ENCODE measurements at regions not wholly inside any gene's neighbourhood (a gene's known extent, or its start where the extent isn't known, plus 50 kb on each side); places are given as distances from the start of the nearest gene placed in this dataset.

DNA sequence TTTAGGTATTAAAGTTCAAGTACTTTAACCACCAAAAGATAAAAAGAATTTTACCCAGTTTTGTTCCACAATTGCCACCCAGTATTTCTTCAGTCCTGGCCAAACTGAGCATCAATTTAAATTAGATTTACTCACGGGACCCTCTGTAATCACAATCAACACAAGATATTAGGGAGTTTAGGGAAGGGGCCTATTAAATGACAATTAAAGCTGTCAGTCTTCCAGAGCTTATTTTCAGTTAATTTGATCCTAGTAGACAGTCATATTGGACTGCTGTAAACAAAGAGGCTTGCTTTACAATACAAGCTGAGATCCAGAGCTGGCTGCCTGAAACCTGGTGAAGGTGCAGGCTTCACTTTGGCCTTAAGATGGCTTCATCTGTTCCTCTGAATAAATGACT is 321.2 kb upstream of the NBEA start:
- DNase-seq (ENCODE audit: low spot score), result no peak

DNA sequence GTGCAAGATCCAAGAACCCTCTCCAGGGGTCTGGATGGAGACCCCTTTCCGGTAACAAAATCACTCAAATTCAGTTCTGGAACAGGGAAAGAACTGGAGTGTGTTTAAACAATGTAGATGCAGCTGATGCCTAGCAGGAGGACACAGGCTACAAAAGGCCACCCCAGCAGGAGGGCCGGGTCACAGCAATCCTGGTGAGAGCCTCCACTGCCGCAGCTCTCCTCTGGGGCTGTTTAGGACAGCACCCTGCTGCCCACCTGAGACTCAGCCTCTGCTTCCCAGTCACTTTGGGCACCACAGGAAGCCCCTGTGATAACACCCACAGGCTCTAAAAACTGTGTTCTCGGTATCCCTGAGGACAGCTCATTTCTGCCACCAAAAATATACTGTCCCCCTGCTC is 318.7 kb upstream of the NBEA start:
- DNase-seq (ENCODE audit: low spot score), result no peak

DNA sequence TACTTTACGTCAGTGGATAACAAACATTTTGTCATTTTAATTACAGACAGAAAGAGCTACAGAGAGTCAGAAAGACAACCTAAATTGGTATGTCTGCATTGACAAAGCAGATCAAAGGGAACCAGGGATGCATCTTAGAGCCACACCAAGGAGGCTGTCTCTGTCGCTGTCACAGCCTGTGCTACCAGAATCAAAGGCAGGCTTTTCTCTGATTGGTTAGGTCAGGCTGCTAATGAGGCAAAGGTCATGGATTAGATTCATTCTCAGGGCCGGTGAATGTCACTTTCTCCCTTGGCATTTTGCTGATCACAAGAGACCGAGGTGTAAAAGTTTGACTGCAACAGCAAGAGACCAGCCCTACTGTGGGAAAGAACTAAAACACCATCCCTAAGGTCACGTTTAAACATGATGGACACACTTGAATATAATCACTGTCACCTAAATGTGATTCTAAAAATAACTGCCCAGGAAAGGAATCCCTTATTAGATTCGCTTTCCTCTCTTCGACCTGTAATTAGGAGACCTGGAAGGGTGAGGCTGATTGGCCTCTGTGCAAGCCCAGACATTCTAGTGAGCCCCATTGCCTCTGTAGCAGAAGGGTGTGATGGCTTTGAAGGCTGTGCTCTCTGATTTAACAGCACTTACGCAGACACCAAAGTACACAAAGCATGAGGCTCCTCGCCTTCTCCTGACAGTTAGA is 314.4 kb upstream of the NBEA start:
- DNase-seq (ENCODE audit: low spot score), result no peak

DNA sequence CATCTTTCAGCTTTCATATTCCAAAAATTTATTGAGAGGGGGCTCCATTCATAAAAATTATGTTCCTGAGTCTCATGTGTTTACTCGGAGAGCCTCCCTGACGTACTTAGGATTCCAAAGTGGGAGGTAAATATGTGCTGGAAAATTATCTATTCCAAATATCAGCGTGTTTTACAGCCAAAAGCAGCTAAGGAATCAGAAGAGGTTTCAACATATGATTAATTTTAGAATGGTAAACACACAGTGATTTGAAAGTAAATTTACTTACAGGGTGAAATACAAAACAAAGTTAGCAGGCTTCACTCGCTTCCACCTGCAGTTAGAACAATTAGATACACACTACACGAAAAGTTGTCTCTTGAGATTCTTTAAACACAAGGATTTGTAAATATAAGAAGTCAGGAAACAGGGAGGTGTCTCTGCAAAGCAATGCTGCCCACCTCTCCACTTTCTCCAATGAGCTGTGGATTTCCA is 313.8 kb upstream of the NBEA start:
- DNase-seq (ENCODE audit: low spot score), result no peak

DNA sequence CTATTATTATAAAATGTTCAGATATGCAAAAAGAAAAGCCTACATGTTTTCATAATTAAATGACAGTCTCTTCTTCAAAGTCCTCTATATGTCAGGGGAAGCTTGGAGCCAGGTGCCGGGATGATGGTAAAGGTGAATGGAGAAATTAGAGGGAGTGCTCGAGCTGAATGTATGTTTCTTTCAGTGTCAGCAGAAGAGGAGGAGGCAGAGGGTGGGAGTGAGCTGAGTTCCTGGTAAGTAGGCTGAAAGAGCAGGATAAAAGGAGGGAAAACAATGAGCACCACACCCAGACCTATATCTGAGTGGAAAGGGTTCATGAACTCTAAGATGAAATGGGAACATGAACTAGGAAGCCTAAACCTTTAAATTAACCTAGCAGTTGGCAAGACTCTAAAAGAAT is 307.6 kb upstream of the NBEA start:
- no peak for DNase-seq (ENCODE audit: low spot score)

DNA sequence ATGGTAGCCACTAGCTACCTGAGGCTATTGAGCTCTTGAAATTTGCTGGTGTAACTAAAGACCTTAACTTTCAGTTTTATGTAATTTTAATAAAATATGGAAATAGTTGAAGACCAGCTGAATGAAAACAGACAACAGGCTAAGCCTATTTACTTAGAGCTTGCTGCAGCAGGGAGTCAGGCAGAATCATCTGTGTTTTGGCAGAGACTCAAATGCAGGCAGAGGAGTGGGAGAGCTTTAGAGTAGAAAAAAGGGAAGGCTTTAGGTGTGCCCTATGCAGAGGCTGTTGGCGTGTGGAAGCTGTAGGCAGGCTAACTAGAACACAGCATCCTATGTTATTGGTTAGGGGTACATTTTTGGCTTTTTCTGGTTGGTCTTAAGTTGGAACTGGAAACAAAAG is 304.9 kb upstream of the NBEA start:
- DNase-seq (ENCODE audit: low spot score), result no peak

DNA sequence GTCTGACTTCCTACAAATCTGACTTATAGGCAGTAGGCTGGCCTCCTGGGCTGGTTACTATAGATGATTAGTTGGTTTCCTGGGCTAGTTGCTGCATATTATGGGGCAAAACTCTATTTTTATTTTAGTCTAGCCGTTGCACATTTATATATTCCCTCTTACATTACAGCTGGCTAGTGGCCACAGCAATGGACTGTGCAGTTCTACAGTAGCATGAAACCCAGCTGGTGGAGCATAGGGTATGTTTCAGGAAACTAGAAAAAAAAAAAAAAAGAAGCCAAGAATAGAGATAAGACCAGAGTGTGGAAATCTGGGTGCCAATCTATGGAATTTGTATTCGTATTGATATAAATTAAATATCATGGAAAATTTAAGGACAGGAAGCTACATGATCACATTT is 304.4 kb upstream of the NBEA start:
- no peak for DNase-seq (ENCODE audit: low spot score)

DNA sequence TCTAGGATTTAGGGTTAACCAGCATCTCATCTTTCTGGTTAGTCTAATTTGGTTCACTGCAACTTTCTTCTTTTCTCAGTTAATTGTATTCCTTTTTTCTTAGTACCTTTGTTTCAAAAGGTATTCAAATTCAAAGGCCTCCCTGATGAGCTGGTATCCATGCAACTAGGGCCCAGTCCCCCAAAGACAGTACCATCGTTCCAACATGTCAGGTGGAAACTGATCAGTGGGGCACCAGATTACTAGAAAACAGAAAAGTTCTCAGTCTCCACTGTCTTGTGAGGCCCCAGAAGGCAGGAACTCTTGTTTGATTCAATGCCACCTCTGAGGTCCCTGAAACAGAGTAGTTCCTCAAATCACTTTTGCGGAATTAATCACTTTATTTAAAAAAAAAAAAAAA is 303.2 kb upstream of the NBEA start:
- DNase-seq (ENCODE audit: low spot score), result no peak

DNA sequence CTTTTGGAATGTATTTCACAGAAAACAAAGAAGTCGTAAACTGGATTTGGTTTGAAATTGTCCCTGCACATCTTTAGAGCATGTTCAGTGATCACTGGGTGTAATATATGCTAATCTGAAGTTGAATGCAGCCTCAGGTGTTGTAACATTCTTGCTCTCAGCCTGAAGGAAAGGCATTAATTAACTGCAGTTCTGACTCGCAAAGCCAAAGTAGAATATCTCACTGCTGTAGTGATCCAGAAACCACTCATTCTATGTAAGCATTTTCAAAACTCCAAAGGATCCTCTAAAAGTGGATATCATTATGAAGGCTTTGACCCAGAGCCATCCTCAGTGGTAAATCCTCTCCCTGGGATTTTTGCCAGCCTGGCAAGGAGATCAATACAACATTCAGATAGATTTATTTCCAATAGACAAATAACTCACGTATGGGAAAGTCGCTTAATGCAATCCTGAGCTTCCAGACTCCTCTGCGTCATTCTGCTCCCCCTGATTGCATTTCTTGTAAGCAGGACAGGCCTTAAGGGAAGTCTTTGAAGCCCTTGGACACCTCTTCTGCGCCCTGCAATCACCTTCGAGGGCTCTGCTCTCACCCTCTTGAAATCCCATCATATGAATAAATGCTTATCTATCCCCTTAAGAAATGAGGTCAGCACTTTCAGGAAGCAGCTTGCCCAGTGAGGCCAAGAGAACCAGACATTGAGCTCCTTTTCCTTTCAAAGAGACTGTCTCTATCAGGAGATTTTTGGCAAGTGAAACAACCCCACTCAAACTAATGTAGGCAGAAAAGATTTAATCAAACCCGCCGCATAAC is 301.7 kb upstream of the NBEA start:
- no peak for DNase-seq (ENCODE audit: low spot score)

DNA sequence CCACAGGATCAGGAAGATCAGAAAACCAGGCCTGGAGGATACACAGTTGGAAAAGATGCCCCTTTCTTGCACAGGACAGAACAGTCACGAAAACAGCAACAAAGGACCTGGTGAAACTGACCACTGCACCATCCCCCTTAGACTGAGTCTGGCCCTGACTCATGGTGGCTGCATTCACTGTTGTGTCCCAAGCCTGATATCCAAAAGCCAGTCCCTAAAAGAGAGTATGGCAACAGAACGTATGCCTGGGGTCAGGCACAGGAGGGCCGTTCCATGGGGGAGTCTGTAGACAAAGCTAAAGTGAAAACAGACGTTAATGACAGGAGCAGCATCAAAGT is 301.1 kb upstream of the NBEA start:
- DNase-seq (ENCODE audit: low spot score), result no peak

DNA sequence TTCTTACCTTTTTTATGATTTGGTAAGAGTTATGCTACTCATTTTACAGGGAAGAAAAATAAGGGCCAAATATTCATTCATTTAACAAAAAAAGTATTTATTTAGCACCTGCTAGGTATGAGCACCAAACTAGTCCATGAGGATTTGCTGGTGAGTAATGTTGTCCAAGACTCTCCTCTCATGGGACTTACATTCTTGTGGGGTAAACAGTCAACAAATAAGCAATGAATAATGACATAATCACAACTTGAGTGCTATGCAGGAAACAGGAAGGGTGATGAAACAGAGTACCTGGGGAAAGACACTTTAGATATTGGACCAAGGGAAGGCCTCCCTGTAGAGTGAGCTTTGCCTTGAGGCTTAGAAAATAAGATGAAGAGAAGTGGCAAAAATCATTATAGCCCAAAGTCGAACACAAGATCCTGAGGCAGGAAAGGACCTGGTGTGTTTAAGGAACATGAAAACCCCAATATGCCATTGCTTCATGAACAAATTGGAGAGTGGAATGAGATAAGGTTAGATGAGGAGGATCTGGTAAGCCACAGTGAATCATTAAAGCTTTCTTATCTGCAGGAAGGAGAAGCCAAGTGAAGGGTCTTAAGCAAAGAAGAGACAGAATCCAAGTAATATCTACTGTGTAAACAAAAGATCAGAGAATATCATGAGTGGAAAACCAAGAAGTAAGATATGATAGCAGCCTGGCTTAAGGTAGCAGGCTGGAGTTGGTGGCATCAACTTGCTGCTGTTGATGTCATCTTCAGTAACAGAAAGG is 294.5 kb upstream of the NBEA start:
- DNase-seq (ENCODE audit: low spot score), result no peak

DNA sequence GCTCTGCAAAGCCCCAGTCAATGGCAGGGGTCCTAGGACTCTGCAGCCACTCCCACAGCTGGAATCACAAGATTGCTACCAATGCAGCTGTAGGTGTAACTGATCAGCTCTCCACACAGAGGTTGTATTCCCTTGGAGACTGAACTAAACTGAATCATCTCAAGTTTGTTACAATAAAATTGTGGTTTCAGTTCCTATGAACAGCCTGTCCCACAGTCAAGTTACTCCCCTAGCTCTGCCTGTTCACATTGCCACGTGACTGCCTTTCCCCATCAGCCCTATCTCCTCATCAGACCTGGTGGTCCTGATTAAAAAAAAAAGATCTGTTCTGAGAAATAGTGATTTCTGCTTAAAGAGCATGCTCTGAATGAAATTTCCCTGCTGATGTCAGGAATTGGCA is 287.9 kb upstream of the NBEA start:
- no peak for DNase-seq (ENCODE audit: low spot score)

DNA sequence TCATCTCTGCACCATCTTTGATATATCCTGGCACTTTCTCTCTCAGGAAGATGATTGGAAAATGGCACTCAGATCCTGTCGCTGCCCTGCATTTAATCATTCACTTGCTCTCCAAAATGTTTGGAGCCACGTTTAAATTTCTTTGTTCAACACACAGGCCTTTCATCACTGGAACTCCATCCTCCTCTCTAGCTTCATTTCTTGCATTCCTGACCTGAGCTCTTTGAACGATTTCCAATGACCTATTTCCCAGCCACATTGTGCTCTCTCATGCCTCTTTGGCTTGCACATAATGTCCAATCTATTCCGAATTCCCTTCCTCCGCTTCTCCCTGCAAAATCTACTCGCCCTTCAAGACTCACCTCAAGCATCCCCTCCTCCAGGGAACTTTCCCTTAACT is 287.4 kb upstream of the NBEA start:
- no peak for DNase-seq (ENCODE audit: low spot score)

DNA sequence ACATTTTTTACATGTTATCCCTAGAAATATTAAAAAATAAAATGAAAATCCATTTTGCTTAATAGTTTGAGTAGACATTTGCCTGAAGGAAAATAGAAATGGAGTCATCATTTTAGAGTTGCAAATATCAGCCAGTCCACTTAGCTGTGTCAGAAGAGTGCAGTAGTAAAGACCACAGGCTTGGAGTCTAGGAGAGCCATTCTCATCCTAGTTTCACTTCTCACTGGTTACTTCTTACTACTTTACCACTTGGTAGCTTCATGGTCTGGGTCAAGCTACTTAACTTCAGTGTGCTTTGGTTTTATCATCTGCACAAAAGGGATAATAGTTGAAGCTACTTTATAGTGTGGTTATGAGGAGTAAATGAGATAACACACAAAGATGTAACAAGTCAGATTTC is 286.5 kb upstream of the NBEA start:
- no peak for DNase-seq (ENCODE audit: low spot score)

DNA sequence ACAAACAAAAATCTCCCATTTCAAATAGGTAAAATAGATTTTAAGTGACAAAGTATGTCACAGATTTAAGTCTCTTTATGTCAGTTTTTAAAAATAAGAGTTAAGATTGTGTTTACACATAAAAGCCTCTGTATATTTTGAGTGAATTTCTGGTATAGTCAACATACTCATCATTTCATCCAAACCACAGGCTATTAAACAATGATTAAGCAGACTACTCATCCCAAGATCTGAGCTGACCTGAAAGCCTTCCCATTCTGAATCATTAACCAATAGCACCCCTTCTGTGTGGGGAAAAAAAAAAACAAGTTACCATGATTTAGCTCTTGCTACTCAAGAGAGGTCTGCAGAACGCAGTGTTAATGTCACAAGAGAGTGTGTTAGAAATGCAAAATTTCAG is 284.4 kb upstream of the NBEA start:
- no peak for DNase-seq (ENCODE audit: low spot score)

DNA sequence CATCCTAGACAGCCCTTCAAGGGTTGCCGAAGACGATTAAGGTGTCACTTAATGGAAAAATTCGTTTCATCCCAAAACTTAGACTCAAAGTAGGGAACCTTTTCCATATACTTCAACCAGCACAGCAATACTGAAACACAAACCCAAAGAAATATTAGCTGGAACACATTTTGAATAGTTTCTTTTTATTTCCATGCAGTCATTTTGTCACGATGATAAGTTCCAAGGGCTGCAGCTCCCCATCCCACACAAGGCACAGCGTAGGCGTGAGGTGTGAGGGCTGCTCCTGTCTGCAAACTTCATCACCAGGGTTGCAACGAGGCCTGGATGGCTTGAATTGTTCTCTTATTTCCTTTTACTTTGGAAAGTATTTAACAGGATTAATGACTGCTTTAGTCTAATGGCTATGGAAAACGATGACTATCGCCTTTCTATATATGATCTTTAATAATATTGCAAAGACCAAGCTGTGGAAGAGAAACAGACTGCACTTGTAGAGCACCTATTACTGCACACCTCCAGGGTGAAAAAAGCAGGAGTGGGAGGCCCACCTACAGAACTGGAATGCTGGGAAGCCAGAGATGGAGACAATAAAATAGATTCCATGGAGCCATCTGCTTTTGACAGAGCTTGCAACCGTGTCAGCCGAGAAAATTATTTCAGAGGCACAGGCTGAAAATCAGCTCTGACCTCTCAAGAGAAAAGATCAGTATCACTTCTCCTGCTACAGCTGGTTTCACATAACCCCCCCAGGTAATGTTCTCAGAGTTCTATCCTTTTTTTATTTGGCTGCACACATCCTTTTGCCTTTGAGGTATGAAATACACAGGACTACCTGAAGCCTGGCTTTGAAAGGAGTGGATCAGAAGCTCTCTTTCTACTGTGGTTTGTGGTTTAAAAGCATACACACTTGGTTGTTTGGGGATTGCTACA is 274.5 kb upstream of the NBEA start:
- DNase-seq (ENCODE audit: low spot score), result no peak

DNA sequence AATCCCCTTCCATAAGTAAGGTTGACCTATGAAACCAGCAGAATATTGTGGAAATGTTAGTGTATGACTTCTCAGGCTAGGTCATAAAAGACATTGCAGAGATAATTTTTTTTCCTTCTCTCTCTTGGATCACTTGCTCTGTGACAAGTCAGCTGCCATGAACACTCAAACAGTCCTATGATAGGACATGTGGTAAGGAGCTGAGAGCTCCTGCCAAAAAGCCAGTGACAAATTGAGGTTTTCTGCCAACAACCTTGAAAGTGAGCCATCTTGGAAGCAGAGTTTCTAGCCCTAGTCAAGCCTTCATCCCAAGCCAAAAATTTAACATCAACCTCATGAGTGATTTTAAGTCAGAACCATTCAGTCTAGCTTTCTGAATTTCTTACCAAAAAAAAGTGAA is 270.9 kb upstream of the NBEA start:
- no peak for DNase-seq (ENCODE audit: low spot score)

DNA sequence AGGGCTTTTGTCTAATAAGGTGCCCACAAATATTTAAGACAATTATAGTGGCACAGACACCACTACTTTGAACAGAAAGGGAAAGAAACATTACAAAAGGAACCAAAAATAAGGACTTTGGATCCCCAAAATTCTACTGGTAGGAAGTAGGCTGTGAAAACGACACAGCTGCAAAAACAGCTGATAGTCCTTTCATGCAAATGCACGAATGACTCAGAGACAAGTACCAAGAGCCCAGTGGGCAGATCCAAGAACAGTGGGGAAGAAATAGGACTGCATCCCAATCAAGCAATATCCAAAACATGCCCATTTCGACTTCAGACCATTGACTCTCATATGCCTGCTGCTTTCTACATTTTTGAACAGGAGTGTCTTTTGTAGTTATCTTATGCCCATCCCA is 269.4 kb upstream of the NBEA start:
- no peak for DNase-seq (ENCODE audit: low spot score)

DNA sequence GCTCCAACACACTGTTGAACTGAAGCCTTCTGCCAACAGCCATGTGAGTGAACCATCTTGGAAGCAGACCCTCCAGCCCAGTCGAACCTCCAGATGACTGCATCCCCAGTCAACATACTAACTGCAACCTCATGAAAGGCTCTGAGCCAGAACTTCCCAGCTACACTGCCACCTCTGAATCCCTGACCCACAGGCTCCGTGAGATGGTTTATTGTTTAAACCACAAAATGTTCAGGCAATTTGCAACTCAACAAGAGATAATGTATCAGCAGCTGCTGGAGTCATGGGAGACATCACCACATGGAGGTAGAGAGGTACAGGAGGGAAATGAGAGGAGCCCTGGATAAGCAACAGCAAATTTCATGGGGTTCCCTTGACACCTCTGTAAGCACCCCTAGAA is 266.4 kb upstream of the NBEA start:
- DNase-seq (ENCODE audit: low spot score), result no peak

DNA sequence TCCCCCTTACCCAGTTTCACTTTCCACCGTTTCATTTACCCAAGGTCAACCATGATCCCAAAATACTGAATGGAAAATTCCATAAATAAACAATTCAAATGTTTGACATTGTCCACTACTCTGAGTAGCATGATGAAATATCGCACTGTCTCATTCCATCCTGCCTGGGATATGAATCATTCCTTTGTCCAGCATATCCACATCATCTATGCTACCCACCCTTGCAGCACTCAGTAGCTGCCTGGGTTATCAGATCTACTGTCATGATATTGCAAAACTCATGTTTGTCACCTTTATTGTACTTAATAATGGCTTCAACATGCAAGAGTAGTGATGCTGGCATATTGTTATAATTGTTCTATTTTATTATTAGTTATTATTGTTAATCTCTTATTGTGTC is 263.9 kb upstream of the NBEA start:
- no peak for DNase-seq (ENCODE audit: low spot score)

DNA sequence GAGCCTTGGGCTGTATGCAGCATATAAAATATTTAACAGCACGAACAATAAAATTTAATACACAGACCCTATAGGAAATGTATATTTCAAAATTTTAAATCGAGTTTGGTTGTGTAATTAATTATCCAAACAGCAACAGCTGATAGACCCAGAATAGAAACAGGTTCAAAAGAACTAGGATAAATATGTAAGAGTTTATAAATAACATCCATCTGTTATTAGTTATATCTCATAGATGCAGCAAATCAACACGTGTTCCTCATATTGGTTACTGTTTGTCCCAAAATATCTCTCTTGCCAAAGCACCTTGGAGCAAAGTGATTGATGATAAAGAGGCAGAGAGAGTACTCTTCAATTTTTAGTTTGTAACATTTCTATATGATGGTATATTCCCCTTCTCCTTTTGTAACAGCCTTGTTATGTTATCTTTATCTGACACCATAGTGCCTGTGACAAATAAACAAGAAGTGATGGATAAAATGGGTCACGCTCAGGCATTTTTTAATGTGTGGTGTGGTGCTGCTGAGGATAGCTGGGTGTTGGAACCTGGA is 260.6 kb upstream of the NBEA start:
- no peak for DNase-seq (ENCODE audit: low spot score)

DNA sequence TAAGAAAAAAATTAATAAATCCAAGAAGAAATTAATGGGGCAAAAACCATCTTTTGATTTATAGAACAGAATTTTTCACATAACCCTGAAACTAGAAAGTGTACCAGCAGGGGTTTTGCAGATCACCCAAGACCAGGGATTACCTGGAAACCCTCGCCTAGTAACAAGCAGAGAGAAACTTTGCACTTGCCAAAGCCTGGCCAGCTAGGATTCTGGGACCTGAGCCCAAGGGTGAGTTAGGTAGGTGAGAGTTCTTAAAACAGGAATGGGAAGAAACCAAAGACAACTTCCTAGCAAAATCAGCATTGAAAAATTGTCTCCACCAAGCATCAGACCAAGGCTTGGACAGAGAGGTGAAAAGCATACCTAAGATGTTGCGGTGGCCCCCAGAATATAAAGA is 247.0 kb upstream of the NBEA start:
- DNase-seq (ENCODE audit: low spot score), result no peak
